ENCODE measurements at regions not wholly inside any gene's neighbourhood (a gene's known extent, or its start where the extent isn't known, plus 50 kb on each side); places are given as distances from the start of the nearest gene placed in this dataset.

DNA sequence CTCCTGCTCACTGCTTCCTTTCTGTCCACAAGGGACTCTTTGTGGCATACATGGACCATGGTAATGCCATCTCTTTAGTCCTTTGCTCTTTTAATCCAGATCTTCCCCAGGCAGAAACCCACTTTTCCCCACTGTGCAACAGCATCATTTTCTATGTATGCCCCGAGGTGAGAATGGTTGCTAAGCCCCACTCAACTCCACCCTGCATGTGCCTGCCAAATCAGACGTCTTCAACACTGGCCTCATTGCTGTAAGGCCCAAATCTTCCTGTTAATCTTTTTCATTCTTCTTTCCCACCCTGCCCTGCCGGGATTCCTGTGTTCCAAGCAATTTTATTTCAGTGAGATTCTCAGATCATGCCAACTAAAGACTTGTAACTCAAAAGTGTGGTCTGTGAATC lies 328.4 kb downstream of the PAX3 start:
- no peak for TF ChIP-seq POLR2A (IDR thresholded peaks at IDR 0.05)
- TF ChIP-seq, protein P1, sequence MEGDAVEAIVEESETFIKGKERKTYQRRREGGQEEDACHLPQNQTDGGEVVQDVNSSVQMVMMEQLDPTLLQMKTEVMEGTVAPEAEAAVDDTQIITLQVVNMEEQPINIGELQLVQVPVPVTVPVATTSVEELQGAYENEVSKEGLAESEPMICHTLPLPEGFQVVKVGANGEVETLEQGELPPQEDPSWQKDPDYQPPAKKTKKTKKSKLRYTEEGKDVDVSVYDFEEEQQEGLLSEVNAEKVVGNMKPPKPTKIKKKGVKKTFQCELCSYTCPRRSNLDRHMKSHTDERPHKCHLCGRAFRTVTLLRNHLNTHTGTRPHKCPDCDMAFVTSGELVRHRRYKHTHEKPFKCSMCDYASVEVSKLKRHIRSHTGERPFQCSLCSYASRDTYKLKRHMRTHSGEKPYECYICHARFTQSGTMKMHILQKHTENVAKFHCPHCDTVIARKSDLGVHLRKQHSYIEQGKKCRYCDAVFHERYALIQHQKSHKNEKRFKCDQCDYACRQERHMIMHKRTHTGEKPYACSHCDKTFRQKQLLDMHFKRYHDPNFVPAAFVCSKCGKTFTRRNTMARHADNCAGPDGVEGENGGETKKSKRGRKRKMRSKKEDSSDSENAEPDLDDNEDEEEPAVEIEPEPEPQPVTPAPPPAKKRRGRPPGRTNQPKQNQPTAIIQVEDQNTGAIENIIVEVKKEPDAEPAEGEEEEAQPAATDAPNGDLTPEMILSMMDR (IDR thresholded peaks at IDR 0.05) = no peak

Measured in uterus (tissue), 2 donors.